OCI-LY3 (cell line): ENCODE measurements at regions not wholly inside any gene's neighbourhood (a gene's known extent, or its start where the extent isn't known, plus 50 kb on each side); places are given as distances from the start of the nearest gene placed in this dataset.

ENCODE experiments used
- CTCF ChIP-seq: fragments of 200-600, 300-600 bp; sonication (generic); IDR thresholded peaks from 2 replicates; pipeline ENCODE4 v1.5.1; 2014; ENCODE audit warnings: antibody characterized with exemption, low read length, low read depth
- EZH2phosphoT487 ChIP-seq: fragments of 200-600 bp; shearing (Covaris generic); IDR thresholded peaks from 2 replicates; pipeline ENCODE4 v1.6.1; 2018; ENCODE audit warnings: antibody characterized with exemption, mixed run types, low read depth

- TF ChIP-seq CTCF (no peak), EZH2phosphoT487 (no peak)
Measured at GRCh38 chr5:35305336-35306020, 75.2 kb upstream of the PRLR start.
